Astrocyte (in vitro differentiated cells and primary cell): ENCODE measurements at regions not wholly inside any gene's neighbourhood (a gene's known extent, or its start where the extent isn't known, plus 50 kb on each side); places are given as distances from the start of the nearest gene placed in this dataset.

Experiments
- CTCF ChIP-seq: IDR thresholded peaks from 2 replicates; pipeline ENCODE4 v1.5.1; 2011; ENCODE audit warnings: low read depth, mild to moderate bottlenecking, inconsistent platforms, low read length, moderate library complexity; ENCODE audit not compliant: insufficient read depth
- EZH2 ChIP-seq: IDR thresholded peaks from 2 replicates; pipeline ENCODE4 v1.6.1; 2012; ENCODE audit warnings: mild to moderate bottlenecking, low read length, inconsistent platforms; ENCODE audit not compliant: insufficient read depth

GRCh38 chr14:92223025-92223424 lies 99.9 kb upstream of the SLC24A4 start:
- TF ChIP-seq CTCF (no peak), EZH2 (no peak)
